Nephron progenitor cell (in vitro differentiated cells): ENCODE measurements at regions not wholly inside any gene's neighbourhood (a gene's known extent, or its start where the extent isn't known, plus 50 kb on each side); places are given as distances from the start of the nearest gene placed in this dataset.

Experiments used
- DNase-seq: peaks from one replicate; pipeline ENCODE4 v3.0.0; 2021
- H3K27ac Mint-ChIP-seq: 2 replicates; pipeline ENCODE4 v1.8.0; 2021; ENCODE audit warnings: mild to moderate bottlenecking, moderate library complexity, mixed read lengths
- H3K27me3 Mint-ChIP-seq: 2 replicates; pipeline ENCODE4 v1.8.0; 2021; ENCODE audit warnings: mild to moderate bottlenecking, low read depth, mixed read lengths; ENCODE audit not compliant: poor library complexity
- H3K36me3 Mint-ChIP-seq: 2 replicates; pipeline ENCODE4 v1.8.0; 2021; ENCODE audit warnings: low read depth, mixed read lengths
- H3K4me1 Mint-ChIP-seq: 2 replicates; pipeline ENCODE4 v1.8.0; 2021; ENCODE audit warnings: mixed read lengths
- H3K4me3 Mint-ChIP-seq: 2 replicates; pipeline ENCODE4 v1.8.0; 2021; ENCODE audit warnings: mild to moderate bottlenecking, moderate library complexity, mixed read lengths
- H3K9me3 Mint-ChIP-seq: 2 replicates; pipeline ENCODE4 v1.8.0; 2021; ENCODE audit warnings: mild to moderate bottlenecking, moderate library complexity, mixed read lengths
- TF ChIP-seq, protein P1 (sequence below): fragments of 200-600 bp; sonication (generic); IDR thresholded peaks from 2 replicates; pipeline ENCODE4 v1.5.0; 2021; ENCODE audit warnings: antibody characterized with exemption

DNA sequence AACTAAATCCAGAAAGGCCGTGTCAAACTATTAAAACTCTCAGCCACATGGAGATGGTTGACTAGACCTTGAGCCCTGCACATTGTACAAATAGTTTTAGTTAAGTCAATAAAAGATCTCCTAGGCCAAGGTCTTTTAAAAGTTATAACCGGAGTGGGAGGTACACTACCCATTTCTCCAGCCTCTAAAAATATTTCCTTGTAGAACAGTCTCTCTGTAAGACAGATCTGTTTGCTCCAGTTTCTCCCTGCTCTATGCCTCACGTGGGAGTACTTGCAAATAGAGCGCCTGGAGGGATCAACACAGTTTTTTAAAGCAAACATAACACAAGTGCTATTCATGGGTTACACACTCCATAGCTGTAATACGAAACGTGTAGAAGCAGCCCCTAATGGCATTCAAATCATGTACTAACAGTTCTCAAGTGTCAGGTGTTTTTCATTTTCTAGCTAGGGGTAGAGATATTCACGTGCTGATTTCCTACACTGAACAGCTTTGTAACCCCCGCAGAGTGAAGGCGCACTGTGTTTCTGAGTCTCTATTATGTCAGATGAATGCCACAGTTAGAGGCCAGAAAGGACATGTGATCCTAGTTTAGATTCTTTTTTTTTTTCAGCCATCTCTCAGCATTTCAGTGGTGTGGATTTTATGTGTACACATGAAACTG lies 703.4 kb upstream of the GRAMD2B start:
- TF ChIP-seq, protein P1, sequence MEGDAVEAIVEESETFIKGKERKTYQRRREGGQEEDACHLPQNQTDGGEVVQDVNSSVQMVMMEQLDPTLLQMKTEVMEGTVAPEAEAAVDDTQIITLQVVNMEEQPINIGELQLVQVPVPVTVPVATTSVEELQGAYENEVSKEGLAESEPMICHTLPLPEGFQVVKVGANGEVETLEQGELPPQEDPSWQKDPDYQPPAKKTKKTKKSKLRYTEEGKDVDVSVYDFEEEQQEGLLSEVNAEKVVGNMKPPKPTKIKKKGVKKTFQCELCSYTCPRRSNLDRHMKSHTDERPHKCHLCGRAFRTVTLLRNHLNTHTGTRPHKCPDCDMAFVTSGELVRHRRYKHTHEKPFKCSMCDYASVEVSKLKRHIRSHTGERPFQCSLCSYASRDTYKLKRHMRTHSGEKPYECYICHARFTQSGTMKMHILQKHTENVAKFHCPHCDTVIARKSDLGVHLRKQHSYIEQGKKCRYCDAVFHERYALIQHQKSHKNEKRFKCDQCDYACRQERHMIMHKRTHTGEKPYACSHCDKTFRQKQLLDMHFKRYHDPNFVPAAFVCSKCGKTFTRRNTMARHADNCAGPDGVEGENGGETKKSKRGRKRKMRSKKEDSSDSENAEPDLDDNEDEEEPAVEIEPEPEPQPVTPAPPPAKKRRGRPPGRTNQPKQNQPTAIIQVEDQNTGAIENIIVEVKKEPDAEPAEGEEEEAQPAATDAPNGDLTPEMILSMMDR: no peak
- Mint-ChIP-seq H3K9me3 (no peaks in the 10 kb centered on the region), H3K4me3 (no peak overlapping the region), H3K36me3 (no peaks in the 10 kb centered on the region), H3K4me1 (peaks cover 47% of the 10 kb centered on the region), H3K27me3 (no peaks in the 10 kb centered on the region), H3K27ac (peak overlapping the region; percentile 91)
- DNase-seq: no peak

DNA sequence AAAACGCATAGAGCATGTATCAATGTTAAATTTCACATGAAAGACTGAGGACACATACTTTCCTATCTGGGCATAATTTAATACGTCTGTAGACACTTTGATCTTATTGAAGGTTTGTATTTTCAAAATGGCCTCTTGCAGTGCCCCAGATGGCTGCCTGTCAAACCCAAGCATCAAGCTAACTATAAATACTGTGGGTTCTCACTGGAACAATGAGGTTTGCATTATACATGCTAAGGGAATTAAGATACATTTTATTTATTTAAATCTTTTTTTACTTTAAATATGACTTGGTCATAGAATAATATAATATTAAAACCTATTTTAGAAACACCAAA lies 702.9 kb upstream of the GRAMD2B start:
- peaks cover 45% of the 10 kb centered on the region for H3K4me1 Mint-ChIP-seq
- DNase-seq: no peak
- H3K36me3 Mint-ChIP-seq: no peaks in the 10 kb centered on the region
- H3K27me3 Mint-ChIP-seq: no peaks in the 10 kb centered on the region
- no peaks in the 10 kb centered on the region for H3K9me3 Mint-ChIP-seq
- H3K4me3 Mint-ChIP-seq: no peak overlapping the region
- TF ChIP-seq, protein P1: no peak
- peak overlapping the region; percentile 91 for H3K27ac Mint-ChIP-seq

DNA sequence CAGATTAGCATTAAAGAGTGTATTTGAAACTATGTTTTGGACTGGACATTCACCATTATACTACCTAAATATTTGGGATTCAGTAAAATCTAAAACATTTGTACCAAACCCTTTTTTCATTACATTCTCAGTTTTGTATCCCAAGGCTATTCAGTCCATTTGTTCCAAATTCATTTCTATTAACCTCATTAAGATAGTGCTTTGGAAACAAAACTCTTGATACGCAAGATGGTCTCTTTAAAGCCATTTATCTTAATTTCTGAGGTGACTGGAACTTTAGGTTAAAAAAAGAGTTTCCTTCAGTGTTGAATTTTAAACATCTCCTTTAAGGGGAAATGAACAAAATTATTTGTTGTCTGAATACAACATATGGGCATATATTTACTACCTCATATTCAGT lies 702.5 kb upstream of the GRAMD2B start:
- Mint-ChIP-seq H3K27ac (no peak overlapping the region), H3K27me3 (no peaks in the 10 kb centered on the region), H3K9me3 (no peaks in the 10 kb centered on the region), H3K36me3 (no peaks in the 10 kb centered on the region), H3K4me1 (peaks cover 41% of the 10 kb centered on the region), H3K4me3 (no peak overlapping the region)
- no peak for DNase-seq
- TF ChIP-seq, protein P1: no peak

DNA sequence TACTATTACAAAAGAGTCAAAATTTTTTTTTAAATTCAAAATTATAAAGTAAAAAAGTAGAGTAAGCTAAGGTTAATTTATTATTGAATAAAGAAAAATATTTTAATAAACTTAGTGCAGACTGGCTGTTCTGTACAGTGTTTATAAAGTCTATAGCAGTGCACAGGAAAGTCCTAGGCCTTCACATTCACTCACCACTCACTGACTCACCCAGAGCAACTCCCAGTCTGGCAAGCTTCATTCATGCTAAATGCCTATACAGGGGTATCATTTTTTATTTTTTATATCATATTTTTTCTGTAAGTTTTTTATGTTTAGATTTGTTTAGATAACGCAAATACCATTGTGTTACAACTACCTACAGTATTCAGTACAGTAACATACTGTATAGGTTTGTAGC lies 700.7 kb upstream of the GRAMD2B start:
- TF ChIP-seq, protein P1: no peak
- Mint-ChIP-seq H3K4me3 (no peak overlapping the region), H3K27ac (no peak overlapping the region), H3K9me3 (no peaks in the 10 kb centered on the region), H3K36me3 (no peaks in the 10 kb centered on the region), H3K27me3 (no peaks in the 10 kb centered on the region), H3K4me1 (peaks cover 23% of the 10 kb centered on the region)
- no peak for DNase-seq

DNA sequence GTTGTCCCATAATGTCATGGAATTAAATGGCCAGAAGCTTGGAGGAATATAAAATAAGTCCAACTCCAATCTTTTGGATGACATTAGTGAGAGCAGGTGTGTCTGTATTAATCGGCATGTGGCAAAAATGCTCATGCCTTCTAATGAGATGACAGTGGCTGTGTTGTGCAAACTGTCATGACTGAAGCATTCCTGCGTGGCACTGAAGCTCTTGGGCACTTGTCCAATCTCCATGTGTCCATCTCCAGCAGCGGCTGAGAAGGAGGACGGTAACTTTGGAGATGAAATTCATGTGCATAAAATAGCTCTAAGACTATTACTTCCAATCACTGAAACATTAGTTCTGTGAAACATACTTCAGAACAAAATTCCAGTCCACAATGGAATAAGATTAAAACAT lies 697.5 kb upstream of the GRAMD2B start:
- H3K36me3 Mint-ChIP-seq: peaks cover 14% of the 10 kb centered on the region
- H3K4me1 Mint-ChIP-seq: no peaks in the 10 kb centered on the region
- no peak for DNase-seq
- no peak overlapping the region for H3K4me3 Mint-ChIP-seq
- peaks cover 21% of the 10 kb centered on the region for H3K9me3 Mint-ChIP-seq
- no peaks in the 10 kb centered on the region for H3K27me3 Mint-ChIP-seq
- H3K27ac Mint-ChIP-seq: no peak overlapping the region
- TF ChIP-seq, protein P1: no peak

DNA sequence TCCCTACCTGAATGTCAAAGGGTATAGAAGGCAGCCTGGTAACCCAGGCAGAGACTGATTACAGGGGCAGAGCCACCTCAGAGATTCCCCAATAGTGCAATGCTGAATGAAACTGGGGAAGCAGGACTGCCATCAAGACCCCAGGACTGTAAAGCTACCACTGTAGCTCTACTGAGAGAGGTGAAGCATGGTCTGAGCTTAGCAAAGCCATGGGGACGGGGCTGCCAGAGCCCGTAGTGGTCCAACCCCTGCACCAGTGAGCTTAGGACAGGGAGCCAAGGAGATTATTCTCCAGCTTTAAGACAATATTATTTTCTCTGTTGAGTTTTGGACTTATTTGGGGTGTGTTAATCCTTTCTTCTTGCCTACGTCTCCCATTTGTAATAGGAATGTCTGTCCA lies 679.3 kb upstream of the GRAMD2B start:
- no peak for DNase-seq
- peaks cover 45% of the 10 kb centered on the region for H3K9me3 Mint-ChIP-seq
- H3K27ac Mint-ChIP-seq: no peak overlapping the region
- no peak overlapping the region for H3K4me3 Mint-ChIP-seq
- TF ChIP-seq, protein P1: no peak
- no peaks in the 10 kb centered on the region for H3K4me1 Mint-ChIP-seq
- H3K27me3 Mint-ChIP-seq: peaks cover 3% of the 10 kb centered on the region
- peaks cover 11% of the 10 kb centered on the region for H3K36me3 Mint-ChIP-seq
